Activated T-helper 2 cell treated with anti-CD3 and anti-CD28 coated beads, Interferon-gamma antibody, Interleukin-2, Interleukin-4, amounts not matched to agents 10 μg/mL and 5 μg/mL and 100 μg/mL, durations not matched to agents 14 hours and 24 hours and 36 hours (primary cell): ENCODE measurements at regions not wholly inside any gene's neighbourhood (a gene's known extent, or its start where the extent isn't known, plus 50 kb on each side); places are given as distances from the start of the nearest gene placed in this dataset.
"Not testable (repeated sequence)": the region's sequence is repeated elsewhere in the genome, so short reads cannot be mapped to it uniquely, and the experiment has no call there.

Experiments
- DNase-seq: peaks from one replicate; pipeline ENCODE4 v3.0.0; 2021; ENCODE audit warnings: low spot score
- H3K27ac Mint-ChIP-seq: one replicate; pipeline ENCODE4 v1.8.0; 2021; ENCODE audit warnings: mixed read lengths
- H3K27me3 Mint-ChIP-seq: one replicate; pipeline ENCODE4 v1.8.0; 2021; ENCODE audit warnings: low read depth, mixed read lengths
- H3K36me3 Mint-ChIP-seq: one replicate; pipeline ENCODE4 v1.8.0; 2021; ENCODE audit warnings: low read depth, mixed read lengths
- H3K4me1 Mint-ChIP-seq: one replicate; pipeline ENCODE4 v1.8.0; 2021; ENCODE audit warnings: low read depth, mixed read lengths
- H3K4me3 Mint-ChIP-seq: one replicate; pipeline ENCODE4 v1.8.0; 2021; ENCODE audit warnings: low read depth, mild to moderate bottlenecking, moderate library complexity, mixed read lengths
- H3K9me3 Mint-ChIP-seq: one replicate; pipeline ENCODE4 v1.8.0; 2021; ENCODE audit warnings: mixed read lengths
- intact Hi-C: fragments of 100-400 bp; cut with micrococcal nuclease; formaldehyde crosslinking; loops from one replicate; pipeline ENCODE4 v1.15.1; 2023

GRCh38 chr3:150123249-150123648 lies 152.6 kb upstream of the PFN2 start:
- H3K9me3 Mint-ChIP-seq, H3K27ac Mint-ChIP-seq, intact Hi-C loops, H3K4me1 Mint-ChIP-seq, H3K4me3 Mint-ChIP-seq, H3K36me3 Mint-ChIP-seq, DNase-seq: not testable (repeated sequence)
- H3K27me3 Mint-ChIP-seq = peaks cover 25% of the 10 kb centered on the region

GRCh38 chr3:150118219-150118618 lies 147.5 kb upstream of the PFN2 start:
- intact Hi-C loops = no loop called here
- no peaks in the 10 kb centered on the region for H3K9me3 Mint-ChIP-seq
- no peaks in the 10 kb centered on the region for H3K36me3 Mint-ChIP-seq
- no peak overlapping the region for H3K4me3 Mint-ChIP-seq
- H3K27ac Mint-ChIP-seq = no peak overlapping the region
- H3K27me3 Mint-ChIP-seq = peaks cover 23% of the 10 kb centered on the region
- no peak for DNase-seq
- H3K4me1 Mint-ChIP-seq = peaks cover 5% of the 10 kb centered on the region

DNA sequence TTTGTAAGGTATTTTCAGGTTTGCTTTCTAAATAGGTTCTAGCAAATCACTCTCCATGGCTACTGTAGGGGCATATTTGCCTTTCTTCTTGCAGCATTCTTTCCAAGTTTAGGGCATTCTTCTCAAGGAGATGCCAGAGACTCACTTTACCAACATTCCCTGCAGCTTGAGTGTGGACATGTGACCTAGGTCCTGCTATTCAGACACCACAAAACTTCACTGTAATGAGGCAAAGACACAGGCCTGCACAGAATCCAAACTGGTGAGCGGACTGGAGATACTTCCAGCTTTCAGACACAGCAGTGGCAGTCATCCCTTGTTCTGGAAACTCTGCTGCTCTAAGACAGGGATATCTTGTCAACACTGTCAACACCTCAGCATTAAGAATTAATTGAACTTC lies 146.4 kb upstream of the PFN2 start:
- DNase-seq = no peak
- Mint-ChIP-seq H3K36me3 (no peaks in the 10 kb centered on the region), H3K4me1 (peaks cover 5% of the 10 kb centered on the region), H3K27me3 (peaks cover 23% of the 10 kb centered on the region), H3K4me3 (no peak overlapping the region), H3K27ac (no peak overlapping the region), H3K9me3 (no peaks in the 10 kb centered on the region)
- intact Hi-C loops = no loop called here

DNA sequence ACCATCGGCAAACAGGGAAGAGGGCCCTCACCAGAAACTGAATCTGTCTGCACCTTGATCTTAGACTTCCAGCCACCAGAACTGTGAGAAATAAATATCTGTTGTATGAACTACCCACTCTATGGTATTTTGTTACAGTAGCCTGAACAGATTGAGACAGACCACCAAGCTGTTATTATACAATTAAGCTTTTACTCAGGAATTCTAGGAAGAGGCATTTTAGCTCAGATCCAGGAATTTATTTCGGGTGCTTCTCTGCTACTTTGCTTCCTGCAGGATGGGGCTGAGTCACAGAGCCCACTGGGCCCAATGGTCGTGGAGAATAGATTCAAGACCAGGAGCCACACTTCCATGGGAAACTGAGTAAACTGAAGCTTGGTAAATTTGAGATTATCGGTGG lies 145.5 kb upstream of the PFN2 start:
- no peak overlapping the region for H3K4me3 Mint-ChIP-seq
- no peak overlapping the region for H3K27ac Mint-ChIP-seq
- intact Hi-C loops = no loop called here
- no peaks in the 10 kb centered on the region for H3K36me3 Mint-ChIP-seq
- peaks cover 23% of the 10 kb centered on the region for H3K27me3 Mint-ChIP-seq
- DNase-seq = no peak
- H3K9me3 Mint-ChIP-seq = no peaks in the 10 kb centered on the region
- H3K4me1 Mint-ChIP-seq = peaks cover 5% of the 10 kb centered on the region

DNA sequence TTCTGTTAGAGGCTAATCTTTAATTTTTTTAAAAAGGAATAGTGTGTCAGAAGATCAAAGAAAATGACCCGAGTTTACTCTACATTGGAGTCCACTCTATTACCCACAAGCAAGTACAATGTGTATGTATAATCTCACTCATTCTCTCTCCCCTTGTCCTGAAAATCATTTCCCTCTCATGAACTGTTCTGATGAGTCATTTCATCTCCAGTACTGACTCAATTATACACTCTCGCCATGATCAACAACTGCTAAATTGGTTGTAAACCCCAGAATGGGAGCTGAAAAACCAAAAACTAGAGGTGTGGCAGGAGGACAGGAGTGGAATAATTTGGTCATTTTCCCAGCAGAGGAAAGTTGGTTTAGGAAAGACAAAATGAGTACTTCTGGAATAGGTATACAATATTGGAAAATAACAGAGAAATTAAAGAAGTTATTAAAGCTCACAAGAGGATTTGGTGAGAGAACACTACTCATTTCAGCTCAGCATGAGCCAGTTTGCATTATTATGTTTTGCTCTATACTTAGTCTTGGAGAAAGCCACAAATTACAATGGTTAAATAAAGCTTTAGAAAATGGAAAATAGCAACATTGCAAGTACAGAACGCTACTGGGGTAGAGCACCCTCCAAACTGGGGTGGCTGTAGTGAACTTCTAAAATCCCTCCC lies 144.3 kb upstream of the PFN2 start:
- Mint-ChIP-seq H3K4me1 (peaks cover 5% of the 10 kb centered on the region), H3K27ac (no peak overlapping the region), H3K4me3 (no peak overlapping the region), H3K9me3 (no peaks in the 10 kb centered on the region), H3K36me3 (no peaks in the 10 kb centered on the region), H3K27me3 (peaks cover 21% of the 10 kb centered on the region)
- no peak for DNase-seq
- intact Hi-C loops = no loop called here

GRCh38 chr3:150114273-150114672 lies 143.6 kb upstream of the PFN2 start:
- intact Hi-C loops = no loop called here
- Mint-ChIP-seq H3K4me1 (peaks cover 5% of the 10 kb centered on the region), H3K27ac (no peak overlapping the region), H3K4me3 (no peak overlapping the region), H3K9me3 (no peaks in the 10 kb centered on the region), H3K27me3 (peaks cover 17% of the 10 kb centered on the region), H3K36me3 (no peaks in the 10 kb centered on the region)
- DNase-seq = no peak

DNA sequence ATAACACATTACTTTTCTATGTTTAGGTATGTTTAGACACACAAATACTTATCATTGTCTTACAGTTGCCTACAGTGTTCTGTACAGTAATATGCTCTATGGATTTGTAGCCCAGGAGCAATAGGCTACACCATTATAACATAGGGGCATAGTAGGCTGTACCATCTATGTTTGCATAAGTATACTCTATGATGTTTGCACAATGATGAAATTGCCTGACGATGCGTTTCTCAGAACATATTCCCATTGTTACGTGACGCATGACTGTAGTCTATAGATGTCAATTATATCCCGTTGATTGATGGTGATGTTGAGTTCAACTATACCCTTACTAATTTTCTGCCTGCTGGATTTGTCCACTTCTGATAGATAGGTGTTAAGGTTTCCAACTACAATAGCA lies 139.4 kb upstream of the PFN2 start:
- no peaks in the 10 kb centered on the region for H3K36me3 Mint-ChIP-seq
- intact Hi-C loops = no loop called here
- no peak overlapping the region for H3K4me3 Mint-ChIP-seq
- H3K4me1 Mint-ChIP-seq = peaks cover 5% of the 10 kb centered on the region
- H3K9me3 Mint-ChIP-seq = no peaks in the 10 kb centered on the region
- DNase-seq = no peak
- peaks cover 9% of the 10 kb centered on the region for H3K27me3 Mint-ChIP-seq
- H3K27ac Mint-ChIP-seq = no peak overlapping the region

- H3K27me3 Mint-ChIP-seq = peaks cover 12% of the 10 kb centered on the region
- H3K27ac Mint-ChIP-seq = no peak overlapping the region
- no peaks in the 10 kb centered on the region for H3K36me3 Mint-ChIP-seq
- H3K9me3 Mint-ChIP-seq = no peaks in the 10 kb centered on the region
- no peaks in the 10 kb centered on the region for H3K4me1 Mint-ChIP-seq
- no peak for DNase-seq
- intact Hi-C loops = no loop called here
- H3K4me3 Mint-ChIP-seq = no peak overlapping the region
Observed at GRCh38 chr3:150107429-150108175, 136.9 kb upstream of the PFN2 start.

GRCh38 chr3:150106740-150107428 lies 136.2 kb upstream of the PFN2 start:
- Mint-ChIP-seq H3K4me3 (no peak overlapping the region), H3K9me3 (no peaks in the 10 kb centered on the region), H3K4me1 (no peaks in the 10 kb centered on the region), H3K27me3 (peaks cover 13% of the 10 kb centered on the region), H3K27ac (no peak overlapping the region), H3K36me3 (no peaks in the 10 kb centered on the region)
- no peak for DNase-seq
- intact Hi-C loops = no loop called here

DNA sequence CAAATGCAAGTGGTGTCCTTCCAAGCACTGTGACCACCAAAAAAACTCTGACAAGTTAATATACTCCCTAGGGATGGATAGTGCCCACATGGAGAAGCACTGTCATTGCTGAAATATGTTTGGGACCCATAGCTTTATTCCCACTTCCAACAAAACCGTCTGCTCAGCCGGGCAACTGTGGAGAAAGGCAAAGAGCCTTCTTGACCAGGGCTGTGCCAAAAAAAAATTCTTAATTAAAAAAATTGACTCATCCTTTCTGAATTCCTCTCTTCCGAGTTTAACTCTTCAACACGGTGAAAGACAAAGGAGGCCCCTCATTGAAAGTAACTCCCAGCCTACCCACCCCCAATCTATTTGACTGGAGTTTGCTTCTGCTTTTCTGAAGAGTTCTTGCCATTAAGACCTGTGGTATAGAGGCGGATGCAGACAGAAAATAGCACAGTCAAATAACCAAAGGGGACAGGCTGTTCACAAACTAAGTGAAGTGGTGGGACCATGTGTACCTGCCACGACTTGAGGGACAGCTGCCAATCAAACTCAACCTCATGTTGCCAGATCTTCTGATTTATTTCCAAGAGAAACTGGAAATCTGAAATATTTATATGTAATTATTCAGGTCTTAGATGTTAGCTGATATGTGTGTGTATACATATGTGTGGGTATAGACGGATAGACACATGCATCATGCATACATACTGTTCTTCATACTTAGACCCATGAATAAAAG lies 135.4 kb upstream of the PFN2 start:
- no peaks in the 10 kb centered on the region for H3K4me1 Mint-ChIP-seq
- no peak overlapping the region for H3K4me3 Mint-ChIP-seq
- H3K27me3 Mint-ChIP-seq = peaks cover 16% of the 10 kb centered on the region
- H3K27ac Mint-ChIP-seq = no peak overlapping the region
- H3K9me3 Mint-ChIP-seq = peaks cover 2% of the 10 kb centered on the region
- DNase-seq = no peak
- intact Hi-C loops = no loop called here
- H3K36me3 Mint-ChIP-seq = no peaks in the 10 kb centered on the region

GRCh38 chr3:150105025-150105424 lies 134.3 kb upstream of the PFN2 start:
- Mint-ChIP-seq H3K9me3 (peaks cover 6% of the 10 kb centered on the region), H3K36me3 (no peaks in the 10 kb centered on the region)
- intact Hi-C loops = no loop called here

DNA sequence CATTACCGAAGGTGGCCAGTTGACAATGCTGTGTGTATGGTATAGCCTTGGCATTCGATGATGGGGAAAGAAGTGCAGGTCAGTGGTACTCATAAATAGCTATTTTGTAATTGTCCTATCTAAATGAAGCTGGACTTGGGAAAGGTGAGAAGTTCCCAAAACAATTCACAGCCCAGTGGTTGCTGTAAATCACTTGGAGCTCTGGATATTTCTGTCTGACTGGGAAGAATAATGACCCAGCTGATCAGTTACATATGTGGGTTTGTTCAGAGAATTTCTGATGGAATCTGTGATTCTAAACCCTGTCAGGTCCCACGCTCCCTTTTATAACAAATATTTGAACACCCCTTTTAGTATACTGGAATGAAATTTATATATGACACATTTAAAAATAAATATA lies 133.9 kb upstream of the PFN2 start:
- intact Hi-C loops = no loop called here
- Mint-ChIP-seq H3K36me3 (no peaks in the 10 kb centered on the region), H3K4me3 (no peak overlapping the region), H3K27me3 (peaks cover 13% of the 10 kb centered on the region), H3K4me1 (no peaks in the 10 kb centered on the region), H3K9me3 (peaks cover 6% of the 10 kb centered on the region), H3K27ac (no peak overlapping the region)
- DNase-seq = no peak

More at GRCh38 chr3:150105025-150105424, 134.3 kb upstream of the PFN2 start:
- no peak overlapping the region for H3K4me3 Mint-ChIP-seq
- no peaks in the 10 kb centered on the region for H3K4me1 Mint-ChIP-seq
- H3K27me3 Mint-ChIP-seq = peaks cover 13% of the 10 kb centered on the region
- no peak for DNase-seq
- no peak overlapping the region for H3K27ac Mint-ChIP-seq
